ENCODE measurements at regions not wholly inside any gene's neighbourhood (a gene's known extent, or its start where the extent isn't known, plus 50 kb on each side); places are given as distances from the start of the nearest gene placed in this dataset.

DNA sequence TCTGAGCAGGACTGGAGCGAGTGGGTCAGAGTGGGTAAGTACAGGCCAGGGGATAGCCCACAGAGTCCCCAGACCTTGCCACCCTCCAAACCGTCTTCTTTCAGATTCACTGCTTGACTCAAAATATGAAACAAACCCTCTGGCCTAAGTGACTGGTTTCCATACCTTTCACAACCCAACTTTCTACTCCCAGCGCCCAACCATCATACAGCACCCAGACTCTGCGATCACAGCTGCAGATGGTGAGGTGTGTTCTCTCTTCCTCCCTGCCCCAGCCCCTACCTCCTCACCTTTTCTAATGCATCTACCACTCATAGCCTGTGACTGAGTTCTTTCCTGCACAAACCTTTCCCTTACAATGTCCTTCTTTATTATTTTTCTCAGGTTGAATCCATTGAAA, 92.0 kb upstream of the CELF2 start:
- no peak for ATAC-seq
- TF ChIP-seq OSR1 (CRISPR knock-in tag; IDR thresholded peaks at IDR 0.05) (no peak), ARNTL (CRISPR knock-in tag; IDR thresholded peaks at IDR 0.05; ENCODE audit: borderline replicate concordance, low read depth) (no peak), CSDC2 (CRISPR knock-in tag; IDR thresholded peaks at IDR 0.05) (no peak), ZFP3 (CRISPR knock-in tag; IDR thresholded peaks at IDR 0.05) (no peak), ISL1 (CRISPR knock-in tag; IDR thresholded peaks at IDR 0.05) (no peak), GLIS3 (CRISPR knock-in tag; IDR thresholded peaks at IDR 0.05) (no peak), SNAI2 (CRISPR knock-in tag; IDR thresholded peaks at IDR 0.05) (no peak)
- TF ChIP-seq, protein P1, sequence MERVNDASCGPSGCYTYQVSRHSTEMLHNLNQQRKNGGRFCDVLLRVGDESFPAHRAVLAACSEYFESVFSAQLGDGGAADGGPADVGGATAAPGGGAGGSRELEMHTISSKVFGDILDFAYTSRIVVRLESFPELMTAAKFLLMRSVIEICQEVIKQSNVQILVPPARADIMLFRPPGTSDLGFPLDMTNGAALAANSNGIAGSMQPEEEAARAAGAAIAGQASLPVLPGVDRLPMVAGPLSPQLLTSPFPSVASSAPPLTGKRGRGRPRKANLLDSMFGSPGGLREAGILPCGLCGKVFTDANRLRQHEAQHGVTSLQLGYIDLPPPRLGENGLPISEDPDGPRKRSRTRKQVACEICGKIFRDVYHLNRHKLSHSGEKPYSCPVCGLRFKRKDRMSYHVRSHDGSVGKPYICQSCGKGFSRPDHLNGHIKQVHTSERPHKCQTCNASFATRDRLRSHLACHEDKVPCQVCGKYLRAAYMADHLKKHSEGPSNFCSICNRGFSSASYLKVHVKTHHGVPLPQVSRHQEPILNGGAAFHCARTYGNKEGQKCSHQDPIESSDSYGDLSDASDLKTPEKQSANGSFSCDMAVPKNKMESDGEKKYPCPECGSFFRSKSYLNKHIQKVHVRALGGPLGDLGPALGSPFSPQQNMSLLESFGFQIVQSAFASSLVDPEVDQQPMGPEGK (CRISPR knock-in tag; IDR thresholded peaks at IDR 0.05; ENCODE audit: borderline replicate concordance), result no peak
- TF ChIP-seq, protein P2, sequence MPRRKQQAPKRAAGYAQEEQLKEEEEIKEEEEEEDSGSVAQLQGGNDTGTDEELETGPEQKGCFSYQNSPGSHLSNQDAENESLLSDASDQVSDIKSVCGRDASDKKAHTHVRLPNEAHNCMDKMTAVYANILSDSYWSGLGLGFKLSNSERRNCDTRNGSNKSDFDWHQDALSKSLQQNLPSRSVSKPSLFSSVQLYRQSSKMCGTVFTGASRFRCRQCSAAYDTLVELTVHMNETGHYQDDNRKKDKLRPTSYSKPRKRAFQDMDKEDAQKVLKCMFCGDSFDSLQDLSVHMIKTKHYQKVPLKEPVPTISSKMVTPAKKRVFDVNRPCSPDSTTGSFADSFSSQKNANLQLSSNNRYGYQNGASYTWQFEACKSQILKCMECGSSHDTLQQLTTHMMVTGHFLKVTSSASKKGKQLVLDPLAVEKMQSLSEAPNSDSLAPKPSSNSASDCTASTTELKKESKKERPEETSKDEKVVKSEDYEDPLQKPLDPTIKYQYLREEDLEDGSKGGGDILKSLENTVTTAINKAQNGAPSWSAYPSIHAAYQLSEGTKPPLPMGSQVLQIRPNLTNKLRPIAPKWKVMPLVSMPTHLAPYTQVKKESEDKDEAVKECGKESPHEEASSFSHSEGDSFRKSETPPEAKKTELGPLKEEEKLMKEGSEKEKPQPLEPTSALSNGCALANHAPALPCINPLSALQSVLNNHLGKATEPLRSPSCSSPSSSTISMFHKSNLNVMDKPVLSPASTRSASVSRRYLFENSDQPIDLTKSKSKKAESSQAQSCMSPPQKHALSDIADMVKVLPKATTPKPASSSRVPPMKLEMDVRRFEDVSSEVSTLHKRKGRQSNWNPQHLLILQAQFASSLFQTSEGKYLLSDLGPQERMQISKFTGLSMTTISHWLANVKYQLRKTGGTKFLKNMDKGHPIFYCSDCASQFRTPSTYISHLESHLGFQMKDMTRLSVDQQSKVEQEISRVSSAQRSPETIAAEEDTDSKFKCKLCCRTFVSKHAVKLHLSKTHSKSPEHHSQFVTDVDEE (CRISPR knock-in tag; IDR thresholded peaks at IDR 0.05), result no peak

DNA sequence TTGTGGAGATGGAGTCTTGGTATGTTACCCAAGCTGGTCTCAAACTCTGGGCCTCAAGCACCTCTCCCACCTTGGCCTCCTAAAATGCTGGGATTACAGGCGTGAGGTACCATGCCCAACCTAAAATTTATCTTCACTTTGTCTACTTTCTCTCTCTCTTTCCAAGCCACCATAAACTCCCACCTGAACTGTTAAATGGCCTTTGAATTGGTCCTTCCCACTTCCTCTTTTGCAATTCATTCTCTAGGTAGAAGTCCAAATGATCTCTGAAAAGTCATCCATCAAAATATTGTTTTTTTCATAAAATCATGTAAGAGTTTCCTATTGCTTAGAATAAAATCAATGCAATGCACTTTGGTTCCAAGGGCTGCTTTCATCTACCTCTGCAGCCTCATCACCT, 90.1 kb upstream of the CELF2 start:
- TF ChIP-seq ISL1 (CRISPR knock-in tag; IDR thresholded peaks at IDR 0.05), result no peak
- no peak for TF ChIP-seq RARB (CRISPR knock-in tag; IDR thresholded peaks at IDR 0.05)
- TF ChIP-seq ESRRG (CRISPR knock-in tag; IDR thresholded peaks at IDR 0.05), result no peak
- TF ChIP-seq ZFP30 (CRISPR knock-in tag; IDR thresholded peaks at IDR 0.05), result no peak
- TF ChIP-seq ZNF8 (CRISPR knock-in tag; IDR thresholded peaks at IDR 0.05), result no peak
- TF ChIP-seq SNAI2 (CRISPR knock-in tag; IDR thresholded peaks at IDR 0.05), result no peak

GRCh38 chr10:10930979-10931743, 86.5 kb upstream of the CELF2 start:
- TF ChIP-seq ZFP3 (CRISPR knock-in tag; IDR thresholded peaks at IDR 0.05) (no peak), TOX (CRISPR knock-in tag; IDR thresholded peaks at IDR 0.05; ENCODE audit: borderline replicate concordance) (no peak)
- ATAC-seq, result no peak

More for the DNA sequence above, 90.1 kb upstream of the CELF2 start:
- ATAC-seq, result no peak

DNA sequence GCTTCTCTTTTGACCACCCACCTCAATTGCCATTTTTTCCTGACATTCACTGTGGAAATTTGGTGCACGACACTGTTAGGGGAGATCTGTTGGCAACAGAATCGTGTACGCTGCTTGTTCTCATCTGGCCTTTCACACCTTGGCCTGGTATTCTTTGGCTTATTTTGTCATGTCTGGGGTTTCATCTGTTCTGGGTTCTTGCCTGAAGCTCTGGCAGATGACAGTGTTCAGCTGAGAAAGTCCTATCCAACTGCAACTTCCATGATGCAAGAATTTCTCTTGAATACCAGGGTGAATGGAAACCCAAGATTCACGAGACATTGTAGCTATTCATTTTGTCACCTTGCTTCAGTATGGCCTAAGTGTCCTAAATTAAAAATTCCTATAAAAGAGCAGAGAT, 82.6 kb upstream of the CELF2 start:
- TF ChIP-seq RARB (CRISPR knock-in tag; IDR thresholded peaks at IDR 0.05) (no peak), GLIS3 (CRISPR knock-in tag; IDR thresholded peaks at IDR 0.05) (no peak), ZFP30 (CRISPR knock-in tag; IDR thresholded peaks at IDR 0.05) (no peak), POU6F1 (CRISPR knock-in tag; IDR thresholded peaks at IDR 0.05; ENCODE audit: borderline replicate concordance, low read depth) (no peak), ARNTL (CRISPR knock-in tag; IDR thresholded peaks at IDR 0.05; ENCODE audit: borderline replicate concordance, low read depth) (no peak), PPARA (CRISPR knock-in tag; IDR thresholded peaks at IDR 0.05; ENCODE audit: borderline replicate concordance) (no peak), ZNF8 (CRISPR knock-in tag; IDR thresholded peaks at IDR 0.05) (no peak), TOX (CRISPR knock-in tag; IDR thresholded peaks at IDR 0.05; ENCODE audit: borderline replicate concordance) (no peak), OSR1 (CRISPR knock-in tag; IDR thresholded peaks at IDR 0.05) (no peak)
- TF ChIP-seq, protein P3, sequence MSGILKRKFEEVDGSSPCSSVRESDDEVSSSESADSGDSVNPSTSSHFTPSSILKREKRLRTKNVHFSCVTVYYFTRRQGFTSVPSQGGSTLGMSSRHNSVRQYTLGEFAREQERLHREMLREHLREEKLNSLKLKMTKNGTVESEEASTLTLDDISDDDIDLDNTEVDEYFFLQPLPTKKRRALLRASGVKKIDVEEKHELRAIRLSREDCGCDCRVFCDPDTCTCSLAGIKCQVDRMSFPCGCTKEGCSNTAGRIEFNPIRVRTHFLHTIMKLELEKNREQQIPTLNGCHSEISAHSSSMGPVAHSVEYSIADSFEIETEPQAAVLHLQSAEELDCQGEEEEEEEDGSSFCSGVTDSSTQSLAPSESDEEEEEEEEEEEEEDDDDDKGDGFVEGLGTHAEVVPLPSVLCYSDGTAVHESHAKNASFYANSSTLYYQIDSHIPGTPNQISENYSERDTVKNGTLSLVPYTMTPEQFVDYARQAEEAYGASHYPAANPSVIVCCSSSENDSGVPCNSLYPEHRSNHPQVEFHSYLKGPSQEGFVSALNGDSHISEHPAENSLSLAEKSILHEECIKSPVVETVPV (CRISPR knock-in tag; IDR thresholded peaks at IDR 0.05), result no peak
- TF ChIP-seq, protein P1 (CRISPR knock-in tag; IDR thresholded peaks at IDR 0.05; ENCODE audit: borderline replicate concordance), result no peak
- no peak for ATAC-seq
